K562 (cell line): ENCODE measurements at regions not wholly inside any gene's neighbourhood (a gene's known extent, or its start where the extent isn't known, plus 50 kb on each side); places are given as distances from the start of the nearest gene placed in this dataset.

ENCODE experiments used
- ATAC-seq: fragments of 200-7000 bp; cut with Tn5 transposase; 3 replicates; pipeline ENCODE4 v1.9.1; 2020; ENCODE audit warnings: moderate library complexity
- BruUV-seq: library from RNA; stranded (reverse); fragments of 400-500 nt; replicated peaks from 2 replicates; lab custom pipeline; 2021; lab: Mats Ljungman, UMichigan
- CTCF ChIA-PET: fragments of 300-600 bp; formaldehyde crosslinking; extraction: SDS; loops from one replicate; lab custom pipeline; 2021; ENCODE audit warnings: low intra/inter-chr PET ratio; lab: Yijun Ruan, JAX
- POLR2A ChIA-PET: fragments of 300-600, 350-650 bp; sonication (Branson Sonifier 250); formaldehyde crosslinking; extraction: SDS; loops from one replicate; lab custom pipeline; 2021; ENCODE audit warnings: antibody characterized with exemption, inconsistent platforms; lab: Yijun Ruan, JAX
- DNase-seq, 4 experiments: peaks; one replicate each; pipeline versions ENCODE4 v3.0.0 to v3.0.0-alpha.2; 2011 to 2018; ENCODE audit warnings: low spot score in 3 of 4, mixed read lengths in 3 of 4; ENCODE audit errors: extremely low read depth in 1 of 4
- FAIRE-seq: peaks from 2 replicates; lab custom pipeline; 2011; peaks lifted over from hg19 to GRCh38; lab: Jason Lieb, UNC
- H2AFZ ChIP-seq: 2 replicates; pipeline ENCODE4 v1.6.0; 2011; ENCODE audit warnings: low read depth, low read length, control low read depth, inconsistent platforms
- H3K27ac ChIP-seq: fragments of 200-600 bp; 3 replicates; pipeline ENCODE4 v1.8.0; 2011; ENCODE audit warnings: low read depth, mild to moderate bottlenecking, control low read depth, inconsistent platforms, low read length, moderate library complexity, mixed read lengths; ENCODE audit errors: extremely low read depth
- H3K27me3 ChIP-seq, 2 experiments: fragments of 300-600 bp in 1 of 2; 2 replicates in 1 of 2; 3 replicates in 1 of 2; pipeline versions ENCODE4 v1.6.0 to v1.8.0; 2011; ENCODE audit warnings: inconsistent platforms in 2 of 2, low read length in 2 of 2, mild to moderate bottlenecking in 1 of 2, mixed read lengths in 1 of 2, moderate library complexity in 1 of 2; ENCODE audit not compliant: control insufficient read depth in 2 of 2, insufficient read depth in 2 of 2
- H3K36me3 ChIP-seq: fragments of 300-600 bp; 3 replicates; pipeline ENCODE4 v1.8.0; 2011; ENCODE audit warnings: mild to moderate bottlenecking, low read length, inconsistent platforms; ENCODE audit not compliant: control insufficient read depth, insufficient read depth
- H3K4me1 ChIP-seq, 2 experiments: fragments of 200-600 bp in 1 of 2; replicated peaks in 1 of 2; 2 replicates in 1 of 2; 3 replicates in 1 of 2; pipeline versions ENCODE4 v1.5.1 to v1.8.0; 2011; ENCODE audit warnings: inconsistent platforms in 2 of 2, low read length in 2 of 2, mild to moderate bottlenecking in 1 of 2, mixed read lengths in 1 of 2, moderate library complexity in 1 of 2; ENCODE audit not compliant: control insufficient read depth in 2 of 2, insufficient read depth in 2 of 2
- H3K4me2 ChIP-seq: 2 replicates; pipeline ENCODE4 v1.6.1; 2011; ENCODE audit warnings: low read length, control low read depth, inconsistent platforms, mixed read lengths; ENCODE audit not compliant: insufficient read depth
- H3K4me3 ChIP-seq: fragments of 200-600 bp; sonication (generic), shearing (Covaris generic); 2 replicates; pipeline ENCODE4 v1.5.1; 2016; ENCODE audit warnings: control low read depth, inconsistent platforms
- H3K79me2 ChIP-seq: fragments of 200-600 bp; 3 replicates; pipeline ENCODE4 v1.8.0; 2011; ENCODE audit warnings: low read length, inconsistent platforms; ENCODE audit not compliant: control insufficient read depth, insufficient read depth
- H3K9ac ChIP-seq, 2 experiments: 2 replicates each; pipeline versions ENCODE4 v1.6.0 to v1.6.1; 2011; ENCODE audit warnings: low read depth in 2 of 2, low read length in 2 of 2, control low read depth in 1 of 2, inconsistent platforms in 1 of 2, mild to moderate bottlenecking in 1 of 2, mixed read lengths in 1 of 2; ENCODE audit not compliant: insufficient read depth in 1 of 2
- H3K9me1 ChIP-seq: one replicate; pipeline ENCODE4 v1.6.0; 2011; ENCODE audit warnings: inconsistent platforms, mild to moderate bottlenecking, low read length, moderate library complexity; ENCODE audit not compliant: control insufficient read depth, insufficient read depth
- H3K9me3 ChIP-seq: replicated peaks from 2 replicates; pipeline ENCODE4 v1.5.1; 2011; ENCODE audit warnings: low read depth, low read length, inconsistent platforms; ENCODE audit not compliant: control insufficient read depth, insufficient read depth
- H4K20me1 ChIP-seq: replicated peaks from 2 replicates; pipeline ENCODE4 v1.6.1; 2011; ENCODE audit warnings: low read length, inconsistent platforms, mixed read lengths; ENCODE audit not compliant: control insufficient read depth, insufficient read depth
- MTA1 ChIP-seq: fragments of 450-650 bp; IDR thresholded peaks from 2 replicates; pipeline ENCODE4 v1.6.1; 2017; ENCODE audit warnings: borderline replicate concordance
- OTX1 ChIP-seq: fragments of 450-650 bp; formaldehyde crosslinking; IDR thresholded peaks from 2 replicates; pipeline ENCODE4 v1.4.0; 2022; ENCODE audit warnings: mild to moderate bottlenecking
- RAD21 ChIP-seq, 2 experiments: fragments of 250-450 bp in 1 of 2; fragments of 450-650 bp in 1 of 2; sonication (Bioruptor Pico) in 1 of 2; formaldehyde crosslinking in 1 of 2; IDR thresholded peaks in 1 of 2; conservative IDR thresholded peaks in 1 of 2; 2 replicates each; pipeline versions ENCODE4 v1.4.0 to v1.8.0; 2020 to 2022; ENCODE audit warnings: mild to moderate bottlenecking in 2 of 2, moderate library complexity in 1 of 2
- RBM22 ChIP-seq: fragments of 200-400 bp; formaldehyde crosslinking; IDR thresholded peaks from 2 replicates; pipeline ENCODE4 v1.6.1; 2018; ENCODE audit warnings: low read length, low read depth; ENCODE audit not compliant: poor library complexity, severe bottlenecking
- XRCC5 ChIP-seq: fragments of 200-400 bp; formaldehyde crosslinking; IDR thresholded peaks from 2 replicates; pipeline ENCODE4 v1.6.1; 2017; ENCODE audit warnings: low read depth, mild to moderate bottlenecking, low read length
- ZNF551 ChIP-seq: fragments of 250-450 bp; sonication (Bioruptor Pico); IDR thresholded peaks from 2 replicates; pipeline ENCODE4 v1.5.0; 2021; ENCODE audit warnings: mild to moderate bottlenecking, moderate library complexity
- whole genome bisulfite sequencing: fragments of 100-300 bp; shearing (Covaris generic); methylation state at CpG from one replicate; pipeline ENCODE4 v1.1.6; 2016; ENCODE audit warnings: low coverage, mixed read lengths; ENCODE audit not compliant: insufficient coverage; ENCODE audit errors: missing lambda C conversion rate; 5-methylcytosine and 5-hydroxymethylcytosine counted together
- in situ Hi-C: fragments of 300-500 bp; cut with MboI; formaldehyde crosslinking; loops from 4 replicates; pipeline ENCODE4 v1.15.0; 2018; ENCODE audit warnings: inconsistent platforms, mixed read lengths
- intact Hi-C: fragments of 100-400 bp; cut with micrococcal nuclease; formaldehyde crosslinking; loops from 2 replicates; pipeline ENCODE4 v1.14.2; 2022
- TF ChIP-seq, protein P1 (sequence below), 2 experiments: fragments of 450-650 bp; formaldehyde crosslinking in 1 of 2; IDR thresholded peaks; 2 replicates each; pipeline versions ENCODE4 v1.4.0 to v1.6.1; 2014 to 2020; ENCODE audit warnings: mild to moderate bottlenecking in 2 of 2, borderline replicate concordance in 1 of 2, low read depth in 1 of 2

DNA sequence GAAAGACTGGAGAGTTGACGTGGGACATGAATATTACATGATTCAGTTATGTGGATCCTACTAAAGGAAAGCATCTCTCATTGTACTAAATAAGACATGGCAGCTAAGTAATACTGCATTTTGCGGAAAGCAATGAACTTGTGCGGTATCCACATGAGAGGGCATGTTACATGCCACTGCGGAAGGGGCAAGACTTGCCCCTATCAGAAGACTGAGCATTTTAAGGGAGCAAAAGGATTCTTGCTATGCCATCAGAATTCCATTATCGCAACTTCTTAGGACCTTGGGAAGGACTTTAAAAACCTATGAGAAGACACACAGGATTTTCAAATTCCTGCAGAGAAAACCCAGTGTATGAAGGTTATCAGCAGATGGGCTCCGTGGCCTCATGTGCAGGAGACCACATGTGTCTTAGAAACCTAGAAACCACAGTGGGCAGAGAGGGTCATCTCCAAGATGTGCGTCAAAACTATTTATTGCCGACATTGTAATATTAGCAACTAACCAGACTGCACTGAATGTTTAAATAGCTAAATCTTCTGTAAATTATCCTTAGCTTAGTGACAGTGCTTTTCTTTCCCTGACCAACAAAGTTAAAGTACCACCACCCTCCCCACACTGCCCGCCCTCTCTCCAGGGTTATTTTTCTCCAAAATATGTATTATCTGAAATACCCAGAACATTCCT is 457.7 kb downstream of the ICE1 start:
- TF ChIP-seq OTX1, result no peak
- intact Hi-C loops, result no loop called here
- BruUV-seq, result no TSS peak
- Histone ChIP-seq H3K79me2 (no peaks in the 10 kb centered on the region), H3K27me3 (peaks cover 7 to 11% of the 10 kb centered on the region in 2 experiments; a peak in 4 of 5 replicates), H3K36me3 (no peaks in the 10 kb centered on the region), H3K9ac (no peak overlapping the region), H2AFZ (no peak overlapping the region), H3K4me3 (no peak overlapping the region), H3K4me2 (no peak overlapping the region), H3K9me1 (no peaks in the 10 kb centered on the region), H3K4me1 (no peaks in the 10 kb centered on the region), H3K9me3 (no peaks in the 10 kb centered on the region), H3K27ac (no peak overlapping the region), H4K20me1 (no peaks in the 10 kb centered on the region)
- CTCF ChIA-PET, result no interaction called here
- POLR2A ChIA-PET, result no interaction called here
- no peak for FAIRE-seq
- under 1% methylated on average over 9 of the region's 9 CpGs for WGBS
- no peak for DNase-seq
- in situ Hi-C loops, result no loop called here
- no peak for ATAC-seq

DNA sequence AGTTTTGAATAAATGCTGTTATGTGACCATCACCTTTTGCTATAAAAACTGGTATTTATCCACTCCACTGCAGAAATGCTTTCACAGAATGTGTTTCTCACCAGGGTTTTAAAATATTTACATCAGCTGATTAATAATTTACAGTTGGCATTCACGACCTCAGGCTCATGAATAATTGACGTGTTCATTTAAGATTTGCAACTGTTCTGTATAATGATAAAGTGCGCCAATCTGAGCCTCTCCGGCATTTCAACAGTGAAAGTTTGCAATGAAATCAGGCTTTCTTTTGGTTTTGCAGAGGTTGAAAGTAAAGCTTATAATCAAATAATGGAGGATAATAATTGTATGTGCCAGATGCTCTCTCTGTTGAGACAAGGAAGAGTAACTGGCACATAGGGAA is 434.9 kb downstream of the ICE1 start:
- no peaks in the 10 kb centered on the region for H3K79me2 ChIP-seq
- 1% methylated on average over 4 of the region's 4 CpGs for WGBS
- TF ChIP-seq, protein P1, sequence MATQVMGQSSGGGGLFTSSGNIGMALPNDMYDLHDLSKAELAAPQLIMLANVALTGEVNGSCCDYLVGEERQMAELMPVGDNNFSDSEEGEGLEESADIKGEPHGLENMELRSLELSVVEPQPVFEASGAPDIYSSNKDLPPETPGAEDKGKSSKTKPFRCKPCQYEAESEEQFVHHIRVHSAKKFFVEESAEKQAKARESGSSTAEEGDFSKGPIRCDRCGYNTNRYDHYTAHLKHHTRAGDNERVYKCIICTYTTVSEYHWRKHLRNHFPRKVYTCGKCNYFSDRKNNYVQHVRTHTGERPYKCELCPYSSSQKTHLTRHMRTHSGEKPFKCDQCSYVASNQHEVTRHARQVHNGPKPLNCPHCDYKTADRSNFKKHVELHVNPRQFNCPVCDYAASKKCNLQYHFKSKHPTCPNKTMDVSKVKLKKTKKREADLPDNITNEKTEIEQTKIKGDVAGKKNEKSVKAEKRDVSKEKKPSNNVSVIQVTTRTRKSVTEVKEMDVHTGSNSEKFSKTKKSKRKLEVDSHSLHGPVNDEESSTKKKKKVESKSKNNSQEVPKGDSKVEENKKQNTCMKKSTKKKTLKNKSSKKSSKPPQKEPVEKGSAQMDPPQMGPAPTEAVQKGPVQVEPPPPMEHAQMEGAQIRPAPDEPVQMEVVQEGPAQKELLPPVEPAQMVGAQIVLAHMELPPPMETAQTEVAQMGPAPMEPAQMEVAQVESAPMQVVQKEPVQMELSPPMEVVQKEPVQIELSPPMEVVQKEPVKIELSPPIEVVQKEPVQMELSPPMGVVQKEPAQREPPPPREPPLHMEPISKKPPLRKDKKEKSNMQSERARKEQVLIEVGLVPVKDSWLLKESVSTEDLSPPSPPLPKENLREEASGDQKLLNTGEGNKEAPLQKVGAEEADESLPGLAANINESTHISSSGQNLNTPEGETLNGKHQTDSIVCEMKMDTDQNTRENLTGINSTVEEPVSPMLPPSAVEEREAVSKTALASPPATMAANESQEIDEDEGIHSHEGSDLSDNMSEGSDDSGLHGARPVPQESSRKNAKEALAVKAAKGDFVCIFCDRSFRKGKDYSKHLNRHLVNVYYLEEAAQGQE (IDR thresholded peaks at IDR 0.05; ENCODE audit: borderline replicate concordance), result no peak
- TF ChIP-seq, protein P1 (CRISPR knock-in tag; IDR thresholded peaks at IDR 0.05; ENCODE audit: low read depth), result no peak
- TF ChIP-seq RAD21 (CRISPR knock-in tag; conservative IDR thresholded peaks at IDR 0.05 in 1 of 2, IDR thresholded peaks at IDR 0.05 in 1 of 2), result no peak
- TF ChIP-seq XRCC5, result no peak
- TF ChIP-seq MTA1, result no peak
- no peak for TF ChIP-seq ZNF551 (CRISPR knock-in tag)
- no peak for TF ChIP-seq RBM22

More for the DNA sequence above, 434.9 kb downstream of the ICE1 start:
- H3K4me1 ChIP-seq, result no peaks in the 10 kb centered on the region
- no peak overlapping the region for H2AFZ ChIP-seq
- H4K20me1 ChIP-seq, result no peaks in the 10 kb centered on the region; the same call in 1 of the 2 replicates
- H3K27ac ChIP-seq, result no peak overlapping the region
- in situ Hi-C loops (no loop called here), intact Hi-C loops (no loop called here)
- peaks cover 0 to 4% of the 10 kb centered on the region in 2 experiments; a peak in 2 of 5 replicates for H3K27me3 ChIP-seq
- H3K9me3 ChIP-seq, result no peaks in the 10 kb centered on the region
- FAIRE-seq, result no peak
- DNase-seq, result no peak
- ChIA-PET CTCF (no interaction called here), POLR2A (no interaction called here)
- no peaks in the 10 kb centered on the region for H3K9me1 ChIP-seq
- no peaks in the 10 kb centered on the region for H3K36me3 ChIP-seq
- no TSS peak for BruUV-seq
- ATAC-seq, result no peak
- no peak overlapping the region for H3K4me2 ChIP-seq
- H3K9ac ChIP-seq, result no peak overlapping the region
- H3K4me3 ChIP-seq, result no peak overlapping the region
